Peyer's patch (tissue), 4 donors: ENCODE measurements at regions not wholly inside any gene's neighbourhood (a gene's known extent, or its start where the extent isn't known, plus 50 kb on each side); places are given as distances from the start of the nearest gene placed in this dataset.

Experiments
- DNase-seq, 3 donors: peaks; one replicate each; pipeline ENCODE4 v3.0.0-alpha.2; 2017 to 2019
- H3K27ac ChIP-seq, 4 donors: fragments of 200-600 bp; sonication (generic); one replicate each; pipeline ENCODE4 v1.5.1; 2016 to 2019
- H3K27me3 ChIP-seq, 2 donors: fragments of 200-600 bp; sonication (generic); one replicate each; pipeline ENCODE4 v1.5.1; 2019
- H3K36me3 ChIP-seq, 3 donors: fragments of 200-600 bp; sonication (generic); one replicate each; pipeline ENCODE4 v1.5.1; 2016 to 2019
- H3K4me1 ChIP-seq, 4 donors: fragments of 200-600 bp; sonication (generic); one replicate each; pipeline ENCODE4 v1.5.1; 2016 to 2019
- H3K4me3 ChIP-seq, 4 donors: fragments of 200-600 bp; sonication (generic); 1 replicate in 3 of 4; 2 replicates in 1 of 4; pipeline ENCODE4 v1.5.1; 2016 to 2019; ENCODE audit warnings: mild to moderate bottlenecking in 1 of 4
- H3K9me3 ChIP-seq, 4 donors: fragments of 200-600 bp; sonication (generic); one replicate each; pipeline ENCODE4 v1.5.1; 2016 to 2019; ENCODE audit warnings: mild to moderate bottlenecking in 1 of 4
- CTCF ChIP-seq, 6 experiments: fragments of 450-650 bp in 4 of 6; fragments of 200-600 bp in 2 of 6; sonication (generic) in 1 of 6; IDR thresholded peaks; one replicate each; pipeline ENCODE4 v1.5.1; 2017 to 2019; ENCODE audit warnings: antibody characterized with exemption in 6 of 6, mild to moderate bottlenecking in 3 of 6, moderate library complexity in 1 of 6
- POLR2A ChIP-seq, 2 donors: fragments of 450-650 bp; IDR thresholded peaks; one replicate each; pipeline ENCODE4 v1.5.1; 2017; ENCODE audit warnings: antibody characterized with exemption in 2 of 2, mild to moderate bottlenecking in 2 of 2, moderate library complexity in 2 of 2

- H3K9me3 ChIP-seq: no peaks in the 10 kb centered on the region
- no peak for DNase-seq
- no peaks in the 10 kb centered on the region for H3K27me3 ChIP-seq
- H3K4me3 ChIP-seq: no peak overlapping the region
- H3K36me3 ChIP-seq: no peaks in the 10 kb centered on the region
- no peaks in the 10 kb centered on the region for H3K4me1 ChIP-seq
- TF ChIP-seq CTCF (IDR thresholded peaks at IDR 0.05) (no peak), POLR2A (IDR thresholded peaks at IDR 0.05) (no peak)
- H3K27ac ChIP-seq: no peak overlapping the region
Measured at GRCh38 chrX:122113376-122113775, 1066.0 kb downstream of the GLUD2 start.

DNA sequence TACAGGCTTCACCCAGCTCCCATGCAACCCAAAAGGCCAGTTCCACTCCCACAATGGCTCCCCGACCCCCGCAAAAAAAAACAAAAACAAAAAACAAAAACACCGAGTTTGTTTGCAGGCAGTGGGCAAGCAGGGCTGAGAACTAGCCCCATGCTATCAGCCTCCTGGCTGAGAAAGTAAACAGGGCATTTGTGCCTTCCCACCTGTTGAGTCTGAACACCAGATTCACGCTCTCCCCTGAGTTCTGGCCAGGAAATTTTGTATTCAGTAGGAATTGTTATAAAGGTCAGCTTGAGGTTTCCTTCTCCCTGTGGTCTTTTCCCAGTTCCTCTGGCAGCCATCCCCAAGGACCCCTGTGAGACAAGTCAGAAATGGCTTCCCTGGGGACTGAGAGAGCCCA is 1066.5 kb downstream of the GLUD2 start:
- no peaks in the 10 kb centered on the region for H3K4me1 ChIP-seq
- no peak overlapping the region for H3K4me3 ChIP-seq
- H3K36me3 ChIP-seq: no peaks in the 10 kb centered on the region
- DNase-seq: no peak
- H3K27me3 ChIP-seq: no peaks in the 10 kb centered on the region
- no peaks in the 10 kb centered on the region for H3K9me3 ChIP-seq
- no peak overlapping the region for H3K27ac ChIP-seq
- TF ChIP-seq POLR2A (IDR thresholded peaks at IDR 0.05) (no peak), CTCF (IDR thresholded peaks at IDR 0.05) (no peak)

DNA sequence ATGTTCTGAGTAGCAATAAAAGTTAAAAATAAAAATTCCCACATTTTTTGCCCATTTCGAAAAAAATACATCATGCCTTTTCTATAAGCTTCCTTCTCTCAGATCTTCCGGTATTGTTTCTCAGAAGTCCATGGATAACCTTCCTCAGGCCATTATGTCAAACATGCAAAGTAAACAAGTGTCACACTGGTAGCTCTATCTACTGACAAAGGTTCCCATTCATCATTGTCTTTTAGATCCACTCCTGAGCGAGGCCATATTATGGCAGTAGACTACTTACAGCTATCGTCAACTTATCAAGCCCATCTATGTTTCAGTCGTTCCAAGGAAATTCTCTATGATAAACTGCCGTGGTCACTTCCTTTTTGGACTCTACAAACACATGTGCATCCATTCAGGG is 1068.2 kb downstream of the GLUD2 start:
- DNase-seq: no peak
- H3K9me3 ChIP-seq: no peaks in the 10 kb centered on the region
- no peaks in the 10 kb centered on the region for H3K4me1 ChIP-seq
- H3K36me3 ChIP-seq: no peaks in the 10 kb centered on the region
- no peak overlapping the region for H3K4me3 ChIP-seq
- no peaks in the 10 kb centered on the region for H3K27me3 ChIP-seq
- H3K27ac ChIP-seq: no peak overlapping the region
- TF ChIP-seq CTCF (IDR thresholded peaks at IDR 0.05): no peak
- TF ChIP-seq POLR2A (IDR thresholded peaks at IDR 0.05): no peak

GRCh38 chrX:122119361-122119760 is 1064.7 kb upstream of the GRIA3 start:
- TF ChIP-seq POLR2A (IDR thresholded peaks at IDR 0.05) (no peak), CTCF (IDR thresholded peaks at IDR 0.05) (no peak)
- Histone ChIP-seq H3K4me3 (no peak overlapping the region), H3K36me3 (no peaks in the 10 kb centered on the region), H3K27me3 (no peaks in the 10 kb centered on the region), H3K4me1 (no peaks in the 10 kb centered on the region), H3K9me3 (no peaks in the 10 kb centered on the region), H3K27ac (no peak overlapping the region)
- DNase-seq: no peak

DNA sequence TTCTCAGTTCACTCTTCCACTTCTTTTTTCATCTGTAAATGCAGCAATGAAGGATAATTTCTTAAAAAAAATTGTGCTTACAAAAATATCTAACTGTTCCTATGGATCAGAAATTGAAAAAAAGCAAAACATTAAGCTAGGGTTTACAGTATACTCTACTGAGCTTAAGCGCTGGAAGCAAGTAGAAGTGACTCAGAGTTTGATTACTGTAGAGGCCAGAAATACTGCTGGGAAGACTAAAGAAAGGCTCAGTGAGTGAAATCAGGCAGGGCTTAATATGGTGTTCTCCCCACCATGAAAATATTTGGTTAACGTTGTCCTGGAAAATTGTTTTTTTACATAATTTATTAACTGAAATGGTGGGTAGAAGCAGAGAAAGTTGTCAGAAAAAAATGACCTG is 1061.8 kb upstream of the GRIA3 start:
- no peak for TF ChIP-seq CTCF (IDR thresholded peaks at IDR 0.05)
- H3K27ac ChIP-seq: no peak overlapping the region
- H3K9me3 ChIP-seq: no peaks in the 10 kb centered on the region

GRCh38 chrX:122133478-122133877 is 1050.6 kb upstream of the GRIA3 start:
- no peaks in the 10 kb centered on the region for H3K4me1 ChIP-seq
- DNase-seq: no peak
- no peak overlapping the region for H3K4me3 ChIP-seq
- no peak overlapping the region for H3K27ac ChIP-seq
- TF ChIP-seq CTCF (IDR thresholded peaks at IDR 0.05) (no peak), POLR2A (IDR thresholded peaks at IDR 0.05) (no peak)
- no peaks in the 10 kb centered on the region for H3K9me3 ChIP-seq
- no peaks in the 10 kb centered on the region for H3K36me3 ChIP-seq
- no peaks in the 10 kb centered on the region for H3K27me3 ChIP-seq

More for the DNA sequence above, 1061.8 kb upstream of the GRIA3 start:
- Histone ChIP-seq H3K4me3 (no peak overlapping the region), H3K36me3 (no peaks in the 10 kb centered on the region), H3K4me1 (no peaks in the 10 kb centered on the region), H3K27me3 (no peaks in the 10 kb centered on the region)
- DNase-seq: no peak
